Erythroblast (primary cell): ENCODE measurements at regions not wholly inside any gene's neighbourhood (a gene's known extent, or its start where the extent isn't known, plus 50 kb on each side); places are given as distances from the start of the nearest gene placed in this dataset.

Experiments
- GATA1 ChIP-seq: IDR thresholded peaks from 2 replicates; pipeline ENCODE4 v1.6.1; 2011; ENCODE audit warnings: low read depth, mild to moderate bottlenecking, control low read depth, low read length, moderate library complexity
- POLR2A ChIP-seq: IDR thresholded peaks from 2 replicates; pipeline ENCODE4 v1.6.1; 2011; ENCODE audit warnings: mild to moderate bottlenecking, low read length

- no peak for TF ChIP-seq POLR2A
- TF ChIP-seq GATA1: no peak
These were observed 108.9 kb upstream of the CDC42EP3 start for GRCh38 chr2:37780387-37780676.
